ENCODE measurements at regions not wholly inside any gene's neighbourhood (a gene's known extent, or its start where the extent isn't known, plus 50 kb on each side); places are given as distances from the start of the nearest gene placed in this dataset.
"Not testable (repeated sequence)": the region's sequence is repeated elsewhere in the genome, so short reads cannot be mapped to it uniquely, and the experiment has no call there.

- no peaks in the 10 kb centered on the region for H3K27me3 ChIP-seq
- no peak overlapping the region for H3K4me3 ChIP-seq
- no peak for DNase-seq
- no peaks in the 10 kb centered on the region for H3K4me1 ChIP-seq
- no peak for TF ChIP-seq POLR2A (IDR thresholded peaks at IDR 0.05)
- TF ChIP-seq, protein P1, sequence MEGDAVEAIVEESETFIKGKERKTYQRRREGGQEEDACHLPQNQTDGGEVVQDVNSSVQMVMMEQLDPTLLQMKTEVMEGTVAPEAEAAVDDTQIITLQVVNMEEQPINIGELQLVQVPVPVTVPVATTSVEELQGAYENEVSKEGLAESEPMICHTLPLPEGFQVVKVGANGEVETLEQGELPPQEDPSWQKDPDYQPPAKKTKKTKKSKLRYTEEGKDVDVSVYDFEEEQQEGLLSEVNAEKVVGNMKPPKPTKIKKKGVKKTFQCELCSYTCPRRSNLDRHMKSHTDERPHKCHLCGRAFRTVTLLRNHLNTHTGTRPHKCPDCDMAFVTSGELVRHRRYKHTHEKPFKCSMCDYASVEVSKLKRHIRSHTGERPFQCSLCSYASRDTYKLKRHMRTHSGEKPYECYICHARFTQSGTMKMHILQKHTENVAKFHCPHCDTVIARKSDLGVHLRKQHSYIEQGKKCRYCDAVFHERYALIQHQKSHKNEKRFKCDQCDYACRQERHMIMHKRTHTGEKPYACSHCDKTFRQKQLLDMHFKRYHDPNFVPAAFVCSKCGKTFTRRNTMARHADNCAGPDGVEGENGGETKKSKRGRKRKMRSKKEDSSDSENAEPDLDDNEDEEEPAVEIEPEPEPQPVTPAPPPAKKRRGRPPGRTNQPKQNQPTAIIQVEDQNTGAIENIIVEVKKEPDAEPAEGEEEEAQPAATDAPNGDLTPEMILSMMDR (IDR thresholded peaks at IDR 0.05) = no peak
- H3K36me3 ChIP-seq = no peaks in the 10 kb centered on the region
- H3K9me3 ChIP-seq = no peaks in the 10 kb centered on the region
- 56 to 78% methylated on average over 3 of the region's 3 CpGs for WGBS, 2 donors
- H3K27ac ChIP-seq = no peak overlapping the region
- intact Hi-C loops (cut with DNase I) = loop anchor here (10.0 kb wide), 1 partner anchor 429 kb away; no protein-coding TSS in a partner anchor
These were observed 164.4 kb upstream of the POF1B start for GRCh38 chrX:85543866-85544265.

- H3K27me3 ChIP-seq; H3K27ac ChIP-seq; H3K36me3 ChIP-seq; H3K9me3 ChIP-seq; DNase-seq; H3K4me3 ChIP-seq; H3K4me1 ChIP-seq; intact Hi-C loops (cut with DNase I): not testable (repeated sequence)
- WGBS, 2 donors = 76 to 88% methylated on average over 10 to 17 of the region's 17 CpGs
These were observed 149.7 kb upstream of the POF1B start for GRCh38 chrX:85529141-85529540.

DNA sequence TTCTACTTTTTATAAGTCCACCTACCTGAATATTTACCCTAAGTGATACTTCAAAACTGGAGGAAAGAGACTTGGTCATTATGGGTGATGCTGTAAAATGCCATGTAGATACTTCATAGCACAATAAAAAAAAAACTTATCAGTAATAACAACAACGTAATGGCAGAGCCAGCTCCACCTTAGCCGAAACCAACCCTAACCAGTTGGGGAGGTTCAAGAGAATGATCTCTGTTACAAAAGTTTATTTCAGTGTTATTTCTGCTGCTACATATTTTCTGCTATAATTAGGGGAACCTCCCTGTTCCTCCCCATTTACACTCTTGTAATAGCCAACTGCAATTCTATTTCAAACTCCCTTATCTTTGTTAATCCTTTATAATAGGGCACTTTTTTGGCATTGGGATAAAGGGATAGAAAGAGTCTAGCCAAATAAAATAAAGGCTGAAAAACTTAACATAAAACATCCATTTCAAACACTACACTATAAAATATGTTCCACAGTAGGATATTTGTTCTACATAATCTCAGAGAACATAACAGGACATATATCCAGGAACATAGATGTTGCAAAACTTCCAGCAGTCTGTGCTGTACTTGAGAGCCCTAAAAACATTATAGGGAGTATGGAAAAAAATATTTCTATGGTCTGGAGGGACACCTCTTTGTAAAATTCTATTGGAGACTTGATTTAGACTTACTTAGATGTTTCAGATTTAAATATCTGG is 138.7 kb upstream of the POF1B start:
- no peak for DNase-seq
- WGBS, 2 donors = 74 to 82% methylated on average over 2 of the region's 2 CpGs
- H3K4me3 ChIP-seq = no peak overlapping the region
- TF ChIP-seq, protein P1 (IDR thresholded peaks at IDR 0.05) = no peak
- no peak for TF ChIP-seq POLR2A (IDR thresholded peaks at IDR 0.05)
- intact Hi-C loops (cut with DNase I) = no loop called here
- H3K9me3 ChIP-seq = no peaks in the 10 kb centered on the region
- H3K27me3 ChIP-seq = no peaks in the 10 kb centered on the region
- H3K27ac ChIP-seq = peak overlapping the region in 1 of 4 donors; percentile 48
- no peaks in the 10 kb centered on the region for H3K4me1 ChIP-seq
- no peaks in the 10 kb centered on the region for H3K36me3 ChIP-seq

DNA sequence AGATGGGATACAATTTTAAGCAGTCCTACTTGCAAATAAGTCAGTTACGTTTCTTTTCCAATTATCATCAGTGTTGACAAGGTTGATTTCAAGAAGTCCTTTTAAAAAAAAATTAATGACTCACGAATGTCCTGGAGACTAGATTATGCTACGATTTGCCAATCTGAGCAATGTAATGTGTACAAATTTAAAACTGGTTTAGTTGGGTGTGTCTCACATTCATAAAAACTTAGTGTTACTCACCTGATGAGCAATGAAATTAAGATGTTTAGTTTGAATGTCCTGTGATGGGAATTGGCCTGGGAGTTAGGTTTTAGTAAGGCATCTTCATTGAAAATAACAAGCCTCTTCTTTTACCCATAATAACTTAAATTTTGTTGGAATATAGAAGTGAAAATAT is 136.7 kb upstream of the POF1B start:
- no peak for DNase-seq
- peak overlapping the region in 2 of 4 donors; percentile 35 to 48 for H3K27ac ChIP-seq
- no peaks in the 10 kb centered on the region for H3K4me1 ChIP-seq
- 29 to 35% methylated on average over 3 of the region's 3 CpGs for WGBS, 2 donors
- H3K9me3 ChIP-seq = no peaks in the 10 kb centered on the region
- intact Hi-C loops (cut with DNase I) = no loop called here
- H3K27me3 ChIP-seq = no peaks in the 10 kb centered on the region
- no peak overlapping the region for H3K4me3 ChIP-seq
- H3K36me3 ChIP-seq = no peaks in the 10 kb centered on the region
- TF ChIP-seq POLR2A (IDR thresholded peaks at IDR 0.05) = no peak
- TF ChIP-seq, protein P1 (IDR thresholded peaks at IDR 0.05) = no peak

DNA sequence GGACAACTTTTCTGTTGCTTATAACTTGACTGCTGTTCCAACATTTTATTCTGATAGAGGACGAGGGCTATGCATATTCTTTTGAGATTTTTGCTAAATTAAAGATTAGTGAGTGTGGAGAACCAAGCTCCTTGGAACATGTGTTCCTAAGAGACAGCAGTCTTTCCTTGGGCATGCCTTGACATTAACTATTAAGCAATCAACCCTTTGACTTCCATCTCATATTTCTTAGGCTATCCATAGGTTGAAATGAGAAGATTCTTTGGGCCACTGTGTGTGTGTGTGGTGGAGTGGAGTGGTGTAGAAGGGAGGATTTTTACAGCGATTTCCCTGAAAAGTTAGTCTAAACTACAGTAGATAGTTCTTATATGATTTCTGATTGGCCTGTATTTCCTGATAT is 127.4 kb upstream of the POF1B start:
- WGBS, 2 donors = 44 to 64% methylated on average over 2 of the region's 2 CpGs
- Histone ChIP-seq H3K36me3 (no peaks in the 10 kb centered on the region), H3K4me1 (peaks cover 0 to 4% (median 0%) of the 10 kb centered on the region in 3 donors), H3K27ac (no peak overlapping the region), H3K4me3 (no peak overlapping the region), H3K27me3 (no peaks in the 10 kb centered on the region), H3K9me3 (no peaks in the 10 kb centered on the region)
- TF ChIP-seq, protein P1 (IDR thresholded peaks at IDR 0.05) = no peak
- TF ChIP-seq POLR2A (IDR thresholded peaks at IDR 0.05) = no peak
- intact Hi-C loops (cut with DNase I) = no loop called here
- DNase-seq = no peak

Measured in esophagus squamous epithelium (tissue), 5 donors.